ENCODE measurements at regions not wholly inside any gene's neighbourhood (a gene's known extent, or its start where the extent isn't known, plus 50 kb on each side); places are given as distances from the start of the nearest gene placed in this dataset.

- peaks cover 14% of the 10 kb centered on the region for H3K9me3 Mint-ChIP-seq
- H3K27me3 Mint-ChIP-seq (ENCODE audit: low read depth): no peaks in the 10 kb centered on the region
- no peak for ATAC-seq
- no peaks in the 10 kb centered on the region for H3K36me3 Mint-ChIP-seq
- no peak overlapping the region for H3K27ac Mint-ChIP-seq
- TF ChIP-seq ZNF396 (CRISPR knock-in tag; IDR thresholded peaks at IDR 0.05; ENCODE audit: borderline replicate concordance) (no peak), ERG (CRISPR knock-in tag; IDR thresholded peaks at IDR 0.05) (no peak), ZNF416 (CRISPR knock-in tag; IDR thresholded peaks at IDR 0.05) (no peak), FOXP1 (CRISPR knock-in tag; IDR thresholded peaks at IDR 0.05; ENCODE audit: borderline replicate concordance) (no peak), SOX15 (CRISPR knock-in tag; IDR thresholded peaks at IDR 0.05) (no peak), KAT7 (CRISPR knock-in tag; IDR thresholded peaks at IDR 0.05; ENCODE audit: borderline replicate concordance) (no peak), CBFB (CRISPR knock-in tag; IDR thresholded peaks at IDR 0.05; ENCODE audit: low read depth) (no peak), FOXK1 (CRISPR knock-in tag; IDR thresholded peaks at IDR 0.05) (no peak), ZBTB43 (CRISPR knock-in tag; IDR thresholded peaks at IDR 0.05) (no peak), ELF4 (CRISPR knock-in tag; IDR thresholded peaks at IDR 0.05; ENCODE audit: low read depth) (no peak), PREB (CRISPR knock-in tag; IDR thresholded peaks at IDR 0.05; ENCODE audit: borderline replicate concordance) (no peak), NFYB (CRISPR knock-in tag; conservative IDR thresholded peaks at IDR 0.05; ENCODE audit: low read depth) (no peak), GTF2I (CRISPR knock-in tag; conservative IDR thresholded peaks at IDR 0.05) (no peak), E2F1 (CRISPR knock-in tag; IDR thresholded peaks at IDR 0.05) (no peak), RELA (CRISPR knock-in tag; IDR thresholded peaks at IDR 0.05; ENCODE audit: borderline replicate concordance) (no peak), NR2C2 (CRISPR knock-in tag; IDR thresholded peaks at IDR 0.05) (no peak), FOXP4 (CRISPR knock-in tag; IDR thresholded peaks at IDR 0.05) (no peak), NFATC4 (CRISPR knock-in tag; IDR thresholded peaks at IDR 0.05) (no peak), IRF2 (CRISPR knock-in tag; IDR thresholded peaks at IDR 0.05; ENCODE audit: borderline replicate concordance, low read depth) (no peak), MYBL2 (CRISPR knock-in tag; IDR thresholded peaks at IDR 0.05) (no peak)
- H3K4me3 Mint-ChIP-seq: no peak overlapping the region
- ChIA-PET POLR2A (no interaction called here), CTCF (no interaction called here)
- no peaks in the 10 kb centered on the region for H3K4me1 Mint-ChIP-seq
- DNase-seq (ENCODE audit: low spot score): no peak
Measured at GRCh38 chr10:107942826-107943225, 778.3 kb upstream of the SORCS1 start.

GRCh38 chr10:107933076-107933475 is 768.6 kb upstream of the SORCS1 start:
- no peaks in the 10 kb centered on the region for H3K36me3 Mint-ChIP-seq
- H3K27ac Mint-ChIP-seq: no peak overlapping the region
- H3K9me3 Mint-ChIP-seq: peaks cover 18% of the 10 kb centered on the region
- no peak for TF ChIP-seq ERG (CRISPR knock-in tag; IDR thresholded peaks at IDR 0.05)
- no peak for TF ChIP-seq KAT7 (CRISPR knock-in tag; IDR thresholded peaks at IDR 0.05; ENCODE audit: borderline replicate concordance)
- no peak for TF ChIP-seq SP1 (CRISPR knock-in tag; conservative IDR thresholded peaks at IDR 0.05)
- TF ChIP-seq FOXP1 (CRISPR knock-in tag; IDR thresholded peaks at IDR 0.05; ENCODE audit: borderline replicate concordance): no peak
- TF ChIP-seq USF1 (CRISPR knock-in tag; IDR thresholded peaks at IDR 0.05): no peak
- no peak for TF ChIP-seq CBFB (CRISPR knock-in tag; IDR thresholded peaks at IDR 0.05; ENCODE audit: low read depth)
- POLR2A ChIA-PET: no interaction called here
- H3K4me3 Mint-ChIP-seq: no peak overlapping the region
- H3K4me1 Mint-ChIP-seq: no peaks in the 10 kb centered on the region
- CTCF ChIA-PET: no interaction called here
- no peak for DNase-seq (ENCODE audit: low spot score)
- no peak for ATAC-seq
- H3K27me3 Mint-ChIP-seq (ENCODE audit: low read depth): no peaks in the 10 kb centered on the region

All from WTC11 (cell line).